GM12873 (cell line): ENCODE measurements at regions not wholly inside any gene's neighbourhood (a gene's known extent, or its start where the extent isn't known, plus 50 kb on each side); places are given as distances from the start of the nearest gene placed in this dataset.

Experiments
- TF ChIP-seq, protein P1 (sequence below): IDR thresholded peaks from 2 replicates; pipeline ENCODE4 v1.5.1; 2012; ENCODE audit warnings: low read depth, mild to moderate bottlenecking, moderate library complexity, low read length, control low read depth; ENCODE audit not compliant: insufficient read depth; ENCODE audit errors: missing control alignments

DNA sequence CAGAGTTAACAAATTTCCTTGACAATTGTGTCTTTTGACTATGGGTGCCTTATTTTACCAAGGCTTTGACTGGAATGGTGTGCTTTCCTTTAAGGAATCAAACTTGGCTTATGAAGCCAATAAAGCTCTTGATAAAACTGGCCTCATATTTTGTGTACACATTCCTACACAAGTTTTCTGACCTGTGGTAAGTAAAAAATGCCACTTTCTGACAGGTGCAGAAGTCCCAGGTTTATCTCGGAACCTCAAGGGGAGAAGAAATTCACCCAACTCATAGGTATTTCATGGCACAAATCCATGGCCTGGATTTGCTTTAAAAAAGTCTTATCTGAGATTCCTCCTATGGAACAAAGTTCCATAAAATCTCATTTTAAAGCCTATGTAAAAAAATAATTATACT, 880.6 kb upstream of the LRATD1 start:
- TF ChIP-seq, protein P1, sequence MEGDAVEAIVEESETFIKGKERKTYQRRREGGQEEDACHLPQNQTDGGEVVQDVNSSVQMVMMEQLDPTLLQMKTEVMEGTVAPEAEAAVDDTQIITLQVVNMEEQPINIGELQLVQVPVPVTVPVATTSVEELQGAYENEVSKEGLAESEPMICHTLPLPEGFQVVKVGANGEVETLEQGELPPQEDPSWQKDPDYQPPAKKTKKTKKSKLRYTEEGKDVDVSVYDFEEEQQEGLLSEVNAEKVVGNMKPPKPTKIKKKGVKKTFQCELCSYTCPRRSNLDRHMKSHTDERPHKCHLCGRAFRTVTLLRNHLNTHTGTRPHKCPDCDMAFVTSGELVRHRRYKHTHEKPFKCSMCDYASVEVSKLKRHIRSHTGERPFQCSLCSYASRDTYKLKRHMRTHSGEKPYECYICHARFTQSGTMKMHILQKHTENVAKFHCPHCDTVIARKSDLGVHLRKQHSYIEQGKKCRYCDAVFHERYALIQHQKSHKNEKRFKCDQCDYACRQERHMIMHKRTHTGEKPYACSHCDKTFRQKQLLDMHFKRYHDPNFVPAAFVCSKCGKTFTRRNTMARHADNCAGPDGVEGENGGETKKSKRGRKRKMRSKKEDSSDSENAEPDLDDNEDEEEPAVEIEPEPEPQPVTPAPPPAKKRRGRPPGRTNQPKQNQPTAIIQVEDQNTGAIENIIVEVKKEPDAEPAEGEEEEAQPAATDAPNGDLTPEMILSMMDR, result no peak

DNA sequence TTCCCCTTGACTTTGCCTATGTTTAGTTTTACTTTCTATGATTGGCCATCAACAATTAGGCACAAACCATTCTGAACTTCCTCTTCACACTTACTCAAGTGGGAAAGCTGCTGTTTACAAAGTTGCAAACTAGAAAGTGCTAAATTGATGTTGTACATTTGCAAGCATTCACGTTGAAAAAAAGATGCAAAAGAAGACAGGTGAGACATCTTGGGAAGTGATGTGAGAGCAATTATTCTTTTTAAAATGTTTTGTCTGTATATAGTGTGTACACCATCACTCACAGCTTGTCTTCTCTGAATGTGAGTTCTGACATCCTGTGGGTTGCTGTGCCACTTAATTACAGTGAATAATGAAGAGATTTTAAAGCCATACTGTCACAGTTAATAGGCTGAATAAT, 874.1 kb upstream of the LRATD1 start:
- TF ChIP-seq, protein P1, result no peak

DNA sequence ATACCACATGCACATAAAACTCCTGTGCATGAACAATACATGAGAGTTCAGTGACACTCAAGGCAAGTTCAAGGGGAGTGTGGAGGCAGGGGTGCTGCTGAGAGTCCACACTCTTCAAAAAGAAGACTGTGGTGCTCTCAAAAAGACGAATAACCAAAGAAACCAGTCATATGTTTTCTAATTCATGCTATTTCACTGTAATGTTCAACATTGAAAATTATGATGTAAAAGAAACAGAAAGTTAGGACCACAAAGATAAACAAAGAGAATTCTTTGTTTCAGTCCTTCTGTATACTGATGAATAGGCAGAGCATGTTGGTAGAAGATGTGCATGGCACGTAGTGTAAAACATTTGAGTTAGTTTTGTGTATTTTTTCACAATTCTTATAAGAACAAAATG, 864.2 kb upstream of the LRATD1 start:
- TF ChIP-seq, protein P1, result no peak

DNA sequence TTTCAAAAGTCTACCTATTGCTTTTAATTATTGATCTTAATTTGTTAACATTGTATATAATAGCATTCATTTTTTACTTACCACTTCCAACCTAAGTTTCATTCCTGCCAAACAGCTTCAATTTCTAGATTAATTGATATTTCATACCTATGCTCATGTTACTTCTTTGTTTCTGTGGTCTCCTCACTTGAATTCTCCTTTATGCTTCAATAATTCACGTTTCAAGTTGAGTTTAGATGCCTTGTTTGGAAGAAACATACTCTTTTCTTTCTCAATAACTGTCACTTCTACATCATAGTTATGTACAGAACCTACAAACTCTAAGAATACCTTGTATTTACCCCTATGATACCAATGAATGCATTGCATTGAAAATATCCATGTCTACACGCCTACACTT, 862.2 kb upstream of the LRATD1 start:
- TF ChIP-seq, protein P1, result no peak

DNA sequence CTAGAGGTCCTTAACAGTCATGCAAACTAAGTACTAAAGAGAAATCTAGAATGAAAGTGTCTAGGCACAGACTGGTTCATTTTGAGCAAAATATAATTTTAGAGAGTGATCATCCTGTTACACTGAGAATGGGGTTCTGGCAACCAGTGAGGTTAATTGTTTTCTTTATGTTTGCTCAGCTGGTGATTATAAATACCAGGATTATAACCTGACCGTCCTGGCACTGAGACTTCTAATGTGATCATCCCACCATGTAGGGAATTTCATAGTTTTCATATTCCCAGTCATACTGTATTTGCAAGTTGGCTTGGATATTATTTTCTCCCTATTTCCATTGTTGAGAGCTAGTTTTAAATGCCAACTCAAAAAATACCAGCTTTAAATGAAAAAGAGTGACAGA, 852.5 kb upstream of the LRATD1 start:
- TF ChIP-seq, protein P1, result no peak

DNA sequence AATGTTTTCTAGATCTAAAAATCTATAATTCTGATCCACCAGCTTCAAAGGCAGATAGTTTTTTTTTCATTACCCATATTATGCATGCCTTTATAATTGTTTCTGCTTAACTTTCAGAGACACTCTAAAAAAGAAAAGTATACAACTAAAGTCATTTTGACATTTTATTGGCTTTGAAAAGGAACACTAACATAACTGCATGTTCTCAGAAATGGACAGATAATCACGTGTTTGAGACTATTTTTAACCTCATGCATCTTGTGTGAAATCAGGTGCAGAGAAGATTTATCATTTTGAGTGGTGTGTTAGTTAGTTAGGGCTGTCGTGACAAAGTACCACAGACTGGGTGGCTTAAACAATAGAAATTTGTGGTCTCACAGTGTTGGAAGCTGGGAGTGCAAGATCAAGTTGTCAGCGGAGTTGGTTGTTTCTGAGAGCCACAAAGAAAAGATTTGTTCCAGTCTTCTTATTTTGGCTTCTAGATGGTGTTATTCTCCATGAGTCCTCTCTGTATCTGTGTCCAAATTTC, 841.4 kb upstream of the LRATD1 start:
- TF ChIP-seq, protein P1, result no peak

DNA sequence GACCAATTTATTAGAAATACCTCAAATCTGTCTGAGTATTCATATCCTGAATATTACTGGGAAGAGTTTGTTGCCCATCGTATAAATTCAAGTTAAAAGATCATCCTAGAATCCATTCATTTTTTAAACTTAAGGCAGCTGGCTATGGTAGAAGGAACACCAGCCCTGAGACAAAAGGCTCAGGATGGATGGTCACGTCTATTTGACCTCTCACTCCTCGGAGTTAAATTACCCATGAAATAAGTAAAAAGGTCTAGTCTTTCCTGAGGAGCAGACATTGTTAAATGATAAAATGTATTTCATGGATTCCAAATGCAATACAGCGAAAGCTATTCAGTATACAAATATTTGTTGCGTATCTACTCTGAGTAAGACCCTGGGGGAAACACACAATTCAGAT, 826.0 kb upstream of the LRATD1 start:
- TF ChIP-seq, protein P1, result no peak
